ENCODE measurements at regions not wholly inside any gene's neighbourhood (a gene's known extent, or its start where the extent isn't known, plus 50 kb on each side); places are given as distances from the start of the nearest gene placed in this dataset.
"Not testable (repeated sequence)": the region's sequence is repeated elsewhere in the genome, so short reads cannot be mapped to it uniquely, and the experiment has no call there.

GRCh38 chr4:108466936-108467902 is 153.2 kb upstream of the RPL34 start:
- FAIRE-seq (no peak), DNase-seq (ENCODE audit: low spot score in 2 of 2) (no peak)

- DNase-seq (ENCODE audit: low spot score in 2 of 2) = no peak
- no peak for FAIRE-seq
These were observed 154.4 kb upstream of the RPL34 start for GRCh38 chr4:108465886-108466500.

GRCh38 chr4:108458681-108459080 is 161.7 kb upstream of the RPL34 start:
- FAIRE-seq (no peak), DNase-seq (ENCODE audit: low spot score in 2 of 2) (no peak)

DNA sequence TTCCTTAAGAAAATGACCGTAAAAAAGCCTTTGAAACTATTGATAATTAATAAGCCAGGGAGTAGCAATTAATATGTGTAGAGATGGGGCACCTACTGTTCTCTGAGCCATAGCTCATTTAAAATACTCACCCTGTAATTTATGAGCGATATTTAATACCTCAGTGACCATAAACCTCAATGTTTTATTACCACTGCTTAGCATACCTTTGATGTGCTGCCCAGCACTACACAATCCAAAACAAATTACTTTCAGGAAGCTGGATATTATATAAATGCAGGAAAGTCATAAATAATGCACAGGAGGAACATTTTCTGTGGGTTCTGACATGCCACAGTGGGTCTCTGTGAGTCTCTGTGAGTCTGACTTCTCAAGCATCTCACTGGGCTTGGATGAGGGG is 166.1 kb upstream of the RPL34 start:
- FAIRE-seq = no peak
- no peak for DNase-seq (ENCODE audit: low spot score in 2 of 2)

GRCh38 chr4:108453366-108453765 is 167.0 kb upstream of the RPL34 start:
- FAIRE-seq = no peak
- no peak for DNase-seq (ENCODE audit: low spot score in 2 of 2)

GRCh38 chr4:108450236-108450898 is 170.0 kb upstream of the RPL34 start:
- DNase-seq (ENCODE audit: low spot score in 2 of 2) (no peak), FAIRE-seq (no peak)

DNA sequence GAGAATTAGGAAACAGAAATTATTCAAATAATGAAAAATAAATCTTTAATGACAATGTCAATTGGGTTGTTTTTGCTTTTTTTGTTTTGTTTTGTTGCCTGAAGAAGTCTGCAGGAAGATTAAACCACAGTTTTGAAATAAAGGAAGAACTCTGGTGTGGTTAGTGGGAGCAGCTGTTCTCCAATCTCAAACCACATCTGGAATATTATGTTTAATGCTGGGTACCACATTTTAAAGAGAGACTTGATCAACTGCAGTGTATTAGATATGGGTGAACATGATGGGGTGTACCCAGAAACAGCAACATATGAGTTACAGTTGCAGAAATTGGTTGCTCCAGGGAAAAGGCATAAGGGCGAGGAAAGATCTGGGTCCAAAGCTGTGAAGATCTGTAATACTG is 171.2 kb upstream of the RPL34 start:
- FAIRE-seq (no peak), DNase-seq (ENCODE audit: low spot score in 2 of 2) (no peak)

DNA sequence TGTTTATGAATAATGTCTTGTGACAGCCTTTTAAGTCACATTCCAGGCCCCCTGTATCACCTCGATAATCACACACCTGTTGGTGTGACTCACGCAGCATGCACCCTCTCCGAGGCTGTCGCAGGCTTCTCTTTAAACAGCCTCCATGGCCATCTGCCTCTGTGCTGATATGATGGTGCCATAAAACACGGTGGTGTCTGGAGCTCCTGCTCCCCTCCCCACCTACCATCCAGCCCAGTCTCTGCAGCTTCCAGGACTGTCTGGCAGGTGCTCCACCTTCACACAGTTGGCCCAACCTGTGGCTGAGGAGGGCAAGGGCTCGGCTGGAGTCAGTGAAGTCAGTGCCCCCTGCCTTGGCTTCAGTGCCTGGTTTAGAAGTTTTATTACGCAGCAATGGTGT is 173.8 kb upstream of the RPL34 start:
- DNase-seq (ENCODE audit: low spot score in 2 of 2) (no peak), FAIRE-seq (no peak)

GRCh38 chr4:108445716-108446115 is 174.7 kb upstream of the RPL34 start:
- DNase-seq (ENCODE audit: low spot score in 2 of 2) = no peak
- FAIRE-seq = no peak

DNA sequence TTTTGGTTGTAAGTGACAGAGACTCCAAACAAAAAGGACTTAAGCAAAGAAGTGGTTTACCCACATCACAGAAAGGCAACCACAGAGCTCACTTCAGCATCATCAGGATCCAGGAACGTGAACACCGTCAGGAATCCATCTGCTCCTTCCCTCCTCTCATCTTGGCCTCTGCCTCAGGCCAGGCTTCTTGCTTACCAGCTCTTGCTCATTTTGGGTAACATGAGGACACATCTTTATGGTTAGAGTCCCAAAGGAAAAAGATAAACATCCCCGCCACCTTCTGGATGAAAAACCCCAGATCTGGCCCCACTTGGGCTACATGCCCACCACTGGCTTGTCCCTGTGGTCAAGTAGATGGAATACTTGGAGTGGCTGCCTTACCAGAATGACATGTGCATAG is 176.8 kb upstream of the RPL34 start:
- DNase-seq (ENCODE audit: low spot score in 2 of 2) (no peak), FAIRE-seq (no peak)

DNA sequence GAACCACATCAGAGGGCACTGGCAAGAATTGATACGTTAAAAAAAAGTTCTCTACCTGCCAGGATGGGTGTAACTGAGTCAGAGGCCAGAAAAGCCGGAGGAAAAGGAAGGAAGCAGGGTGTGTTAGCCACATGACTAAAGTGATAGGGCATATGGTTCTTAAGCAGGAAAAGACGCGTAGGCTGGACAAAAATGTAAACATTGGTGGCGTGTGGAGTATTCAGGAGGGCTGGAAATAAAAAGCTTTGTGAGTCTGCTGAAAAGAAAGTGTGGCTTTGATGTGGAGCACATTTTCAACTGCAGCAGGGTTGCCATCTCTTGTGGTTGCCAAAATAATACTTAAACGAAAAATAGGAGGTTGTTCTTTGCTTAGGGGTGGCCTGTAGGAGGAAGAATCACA is 186.5 kb upstream of the RPL34 start:
- no peak for FAIRE-seq

DNA sequence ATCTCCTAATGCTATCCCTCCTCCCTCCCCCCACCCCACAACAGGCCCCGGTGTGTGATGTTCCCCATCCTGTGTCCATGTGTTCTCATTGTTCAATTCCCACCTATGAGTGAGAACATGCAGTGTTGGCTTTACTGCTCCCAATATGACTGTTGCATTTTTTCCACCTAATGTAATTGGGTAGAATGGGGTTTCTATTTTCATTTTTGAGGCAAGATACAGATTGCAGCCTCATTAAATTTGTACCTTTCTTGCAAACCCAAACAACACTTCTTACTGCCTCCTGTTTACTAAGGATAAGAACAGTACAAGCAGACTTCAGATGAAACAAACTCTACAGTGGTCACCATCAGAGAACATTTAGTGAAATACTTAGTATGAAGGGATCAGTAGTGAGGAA is 187.0 kb upstream of the RPL34 start:
- not testable (repeated sequence) for DNase-seq (ENCODE audit: low spot score in 2 of 2); FAIRE-seq

More for the DNA sequence above, 186.5 kb upstream of the RPL34 start:
- no peak for DNase-seq (ENCODE audit: low spot score in 2 of 2)

GRCh38 chr4:108432418-108432817 is 188.0 kb upstream of the RPL34 start:
- FAIRE-seq (no peak), DNase-seq (ENCODE audit: low spot score in 2 of 2) (no peak)

GRCh38 chr4:108431986-108432385 is 188.4 kb upstream of the RPL34 start:
- DNase-seq (ENCODE audit: low spot score in 2 of 2) = no peak
- FAIRE-seq = no peak

DNA sequence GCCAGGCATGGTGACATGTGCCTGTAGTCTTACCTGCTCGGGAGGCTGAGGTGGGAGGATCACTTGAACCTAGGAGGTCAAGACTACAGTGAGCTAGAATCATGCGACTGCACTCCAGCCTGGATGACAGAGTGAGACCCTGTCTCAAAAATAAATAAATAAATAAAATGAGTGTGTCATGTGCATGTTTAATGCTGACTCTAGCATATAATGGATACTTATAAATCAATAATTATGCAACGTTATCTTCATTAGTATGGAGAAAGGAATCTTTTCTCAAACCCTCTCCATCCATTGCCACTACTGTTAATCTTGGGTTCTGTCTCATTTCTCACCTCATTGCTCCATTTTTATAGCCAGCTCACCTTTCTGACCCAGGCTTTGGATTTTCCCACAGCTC is 189.5 kb upstream of the RPL34 start:
- FAIRE-seq = no peak

DNA sequence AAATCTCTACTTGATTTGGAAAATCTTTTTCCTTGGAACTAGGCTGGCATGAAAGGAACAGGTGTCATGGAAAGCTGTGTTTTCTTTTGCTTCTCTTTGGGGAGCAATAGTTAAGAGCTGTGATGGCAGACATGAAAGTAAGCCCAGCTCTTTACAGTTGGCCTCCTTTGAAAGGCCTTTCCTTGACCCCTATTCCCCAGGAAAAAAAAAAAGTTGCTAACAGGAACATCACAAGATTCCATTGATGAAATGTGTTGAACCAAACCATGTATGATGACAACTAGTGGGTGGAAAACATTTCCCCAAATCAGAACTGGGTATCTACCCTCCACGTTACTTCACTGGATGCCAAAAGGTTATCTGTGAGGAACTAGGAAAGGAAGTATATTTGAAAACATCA is 190.7 kb upstream of the RPL34 start:
- DNase-seq (ENCODE audit: low spot score in 2 of 2) (no peak), FAIRE-seq (no peak)

More for the DNA sequence above, 189.5 kb upstream of the RPL34 start:
- DNase-seq (ENCODE audit: low spot score in 2 of 2) = no peak

- no peak for DNase-seq (ENCODE audit: low spot score in 2 of 2)
These were observed 191.5 kb upstream of the RPL34 start for GRCh38 chr4:108428923-108429322.

GRCh38 chr4:108427946-108428485 is 192.4 kb upstream of the RPL34 start:
- FAIRE-seq (no peak), DNase-seq (ENCODE audit: low spot score in 2 of 2) (no peak)

More at GRCh38 chr4:108428923-108429322, 191.5 kb upstream of the RPL34 start:
- FAIRE-seq = no peak

GRCh38 chr4:108426493-108426892 is 193.9 kb upstream of the RPL34 start:
- no peak for FAIRE-seq

GRCh38 chr4:108425988-108426387 is 194.4 kb upstream of the RPL34 start:
- FAIRE-seq (no peak), DNase-seq (ENCODE audit: low spot score in 2 of 2) (no peak)

More at GRCh38 chr4:108426493-108426892, 193.9 kb upstream of the RPL34 start:
- DNase-seq (ENCODE audit: low spot score in 2 of 2) = no peak

DNA sequence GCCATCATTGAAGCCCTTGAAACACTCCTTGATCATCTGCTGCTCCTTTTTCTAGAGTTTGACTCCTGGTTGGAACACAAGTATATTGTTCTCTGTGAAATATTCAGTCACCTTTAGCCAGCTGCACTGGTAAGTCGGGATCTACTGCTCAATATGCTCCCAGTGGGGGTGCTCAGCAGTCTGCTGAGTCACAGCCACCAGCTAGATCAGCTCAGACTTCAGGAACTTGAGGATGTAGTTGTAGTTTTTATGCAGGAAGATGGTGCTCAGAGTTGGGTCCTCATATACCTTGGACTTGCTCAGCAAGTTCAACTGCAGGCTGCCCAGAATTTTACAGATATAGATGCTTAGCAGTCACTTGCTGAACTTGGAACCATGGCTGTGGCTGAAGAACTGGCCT is 202.5 kb upstream of the RPL34 start:
- FAIRE-seq = no peak

More for the DNA sequence above, 202.5 kb upstream of the RPL34 start:
- DNase-seq (ENCODE audit: low spot score in 2 of 2) = no peak

Data from frontal cortex (tissue), 3 donors.